Adipose tissue (tissue), 3 donors: ENCODE measurements at regions not wholly inside any gene's neighbourhood (a gene's known extent, or its start where the extent isn't known, plus 50 kb on each side); places are given as distances from the start of the nearest gene placed in this dataset.

ENCODE experiments used
- H3K27ac ChIP-seq: one replicate; pipeline ENCODE4 v1.5.1; 2013; ENCODE audit warnings: low read depth, low read length
- WGBS, 3 donors: extraction: QIAGEN DNeasy Blood & Tissue Kit; methylation state at CpG; one replicate each; pipeline ENCODE4 v1.1.7; 2013; 5-methylcytosine and 5-hydroxymethylcytosine counted together
- donor health status: healthy with polysubstance abuse.
- donor health status: Bipolar disorder and iron deficiency.
- donor health status: healthy.

GRCh38 chrX:40195368-40195767 lies 97.6 kb upstream of the BCOR start:
- 96 to 100% (median 97%) methylated on average over 1 of the region's 1 CpG for WGBS, 3 donors

GRCh38 chrX:40192196-40192595 lies 94.4 kb upstream of the BCOR start:
- 42 to 75% (median 72%) methylated on average over 1 of the region's 1 CpG for whole genome bisulfite sequencing, 3 donors
- H3K27ac ChIP-seq: no peak overlapping the region

More at GRCh38 chrX:40195368-40195767, 97.6 kb upstream of the BCOR start:
- no peak overlapping the region for H3K27ac ChIP-seq

- no peak overlapping the region for H3K27ac ChIP-seq
- WGBS, 3 donors: 70 to 84% (median 71%) methylated on average over 4 of the region's 4 CpGs
Measured at GRCh38 chrX:40189637-40190036, 91.9 kb upstream of the BCOR start.

- no peak overlapping the region for H3K27ac ChIP-seq
- 72 to 77% (median 75%) methylated on average over 18 of the region's 18 CpGs for WGBS, 3 donors
Measured at GRCh38 chrX:40188573-40189417, 91.0 kb upstream of the BCOR start.

- H3K27ac ChIP-seq: no peak overlapping the region
- WGBS, 3 donors: 93 to 94% (median 93%) methylated on average over 4 of the region's 4 CpGs
Measured at GRCh38 chrX:40184968-40185367, 87.2 kb upstream of the BCOR start.

GRCh38 chrX:40182615-40183014 lies 84.9 kb upstream of the BCOR start:
- WGBS, 3 donors: 71 to 90% (median 76%) methylated on average over 2 of the region's 2 CpGs
- no peak overlapping the region for H3K27ac ChIP-seq

- H3K27ac ChIP-seq: no peak overlapping the region
- 89 to 96% (median 90%) methylated on average over 6 to 7 of the region's 7 CpGs for WGBS, 3 donors
Measured at GRCh38 chrX:40182095-40182494, 84.3 kb upstream of the BCOR start.

- no peak overlapping the region for H3K27ac ChIP-seq
- WGBS, 3 donors: 49 to 85% (median 52%) methylated on average over 7 of the region's 7 CpGs
Measured at GRCh38 chrX:40179283-40179682, 81.5 kb upstream of the BCOR start.

GRCh38 chrX:40177942-40178715 lies 80.4 kb upstream of the BCOR start:
- 59 to 75% (median 63%) methylated on average over 14 of the region's 14 CpGs for WGBS, 3 donors
- H3K27ac ChIP-seq: no peak overlapping the region

- 63 to 91% (median 83%) methylated on average over 2 of the region's 2 CpGs for WGBS, 3 donors
- peak overlapping the region; percentile 60 for H3K27ac ChIP-seq
Measured at GRCh38 chrX:40177489-40177888, 79.7 kb upstream of the BCOR start.

GRCh38 chrX:40177117-40177430 lies 79.3 kb upstream of the BCOR start:
- WGBS, 3 donors: 4 to 10% (median 6%) methylated on average over 9 to 14 of the region's 14 CpGs
- peak overlapping the region; percentile 60 for H3K27ac ChIP-seq

- 0 to 7% (median 0%) methylated on average over 4 to 83 of the region's 85 CpGs for WGBS, 3 donors
- H3K27ac ChIP-seq: peak overlapping the region; percentile 60
Measured at GRCh38 chrX:40176351-40177116, 78.8 kb upstream of the BCOR start.

GRCh38 chrX:40175511-40176350 lies 78.0 kb upstream of the BCOR start:
- WGBS, 3 donors: 0 to 7% (median 1%) methylated on average over 41 to 74 of the region's 74 CpGs

GRCh38 chrX:40174854-40175510 lies 77.2 kb upstream of the BCOR start:
- WGBS, 3 donors: 0 to 7% (median 1%) methylated on average over 45 to 53 of the region's 53 CpGs

More at GRCh38 chrX:40175511-40176350, 78.0 kb upstream of the BCOR start:
- peak overlapping the region; percentile 86 for H3K27ac ChIP-seq

GRCh38 chrX:40174001-40174853 lies 76.5 kb upstream of the BCOR start:
- 19 to 32% (median 20%) methylated on average over 40 to 41 of the region's 41 CpGs for WGBS, 3 donors
- no peak overlapping the region for H3K27ac ChIP-seq

More at GRCh38 chrX:40174854-40175510, 77.2 kb upstream of the BCOR start:
- peak overlapping the region; percentile 86 for H3K27ac ChIP-seq

- WGBS, 3 donors: 41 to 77% (median 75%) methylated on average over 17 of the region's 17 CpGs
Measured at GRCh38 chrX:40173143-40174000, 75.6 kb upstream of the BCOR start.

More at GRCh38 chrX:40173143-40174000, 75.6 kb upstream of the BCOR start:
- no peak overlapping the region for H3K27ac ChIP-seq
